Activated T-helper 1 cell treated with anti-CD3 and anti-CD28 coated beads, Interleukin-12 subunit alpha, Interleukin-12 subunit beta, Interleukin-2, Interleukin-4 antibody, amounts not matched to agents 30 ng/mL and 10 ng/mL and 1 ng/mL, durations not matched to agents 14 hours and 24 hours and 36 hours (primary cell): ENCODE measurements at regions not wholly inside any gene's neighbourhood (a gene's known extent, or its start where the extent isn't known, plus 50 kb on each side); places are given as distances from the start of the nearest gene placed in this dataset.

Experiments used
- DNase-seq: peaks from one replicate; pipeline ENCODE4 v3.0.0; 2021; ENCODE audit warnings: low spot score
- H3K27ac Mint-ChIP-seq: one replicate; pipeline ENCODE4 v1.8.0; 2021; ENCODE audit warnings: mild to moderate bottlenecking, mixed read lengths
- H3K27me3 Mint-ChIP-seq: one replicate; pipeline ENCODE4 v1.8.0; 2022; ENCODE audit warnings: mild to moderate bottlenecking, moderate library complexity, mixed read lengths; ENCODE audit not compliant: insufficient read depth
- H3K36me3 Mint-ChIP-seq: one replicate; pipeline ENCODE4 v1.8.0; 2021; ENCODE audit warnings: low read depth, mixed read lengths
- H3K4me1 Mint-ChIP-seq: one replicate; pipeline ENCODE4 v1.8.0; 2021; ENCODE audit warnings: low read depth, mixed read lengths
- H3K4me3 Mint-ChIP-seq: one replicate; pipeline ENCODE4 v1.8.0; 2021; ENCODE audit warnings: mild to moderate bottlenecking, moderate library complexity, mixed read lengths
- H3K9me3 Mint-ChIP-seq: one replicate; pipeline ENCODE4 v1.8.0; 2021; ENCODE audit warnings: mixed read lengths
- intact Hi-C: fragments of 100-400 bp; cut with micrococcal nuclease; formaldehyde crosslinking; loops from one replicate; pipeline ENCODE4 v1.15.1; 2024

DNA sequence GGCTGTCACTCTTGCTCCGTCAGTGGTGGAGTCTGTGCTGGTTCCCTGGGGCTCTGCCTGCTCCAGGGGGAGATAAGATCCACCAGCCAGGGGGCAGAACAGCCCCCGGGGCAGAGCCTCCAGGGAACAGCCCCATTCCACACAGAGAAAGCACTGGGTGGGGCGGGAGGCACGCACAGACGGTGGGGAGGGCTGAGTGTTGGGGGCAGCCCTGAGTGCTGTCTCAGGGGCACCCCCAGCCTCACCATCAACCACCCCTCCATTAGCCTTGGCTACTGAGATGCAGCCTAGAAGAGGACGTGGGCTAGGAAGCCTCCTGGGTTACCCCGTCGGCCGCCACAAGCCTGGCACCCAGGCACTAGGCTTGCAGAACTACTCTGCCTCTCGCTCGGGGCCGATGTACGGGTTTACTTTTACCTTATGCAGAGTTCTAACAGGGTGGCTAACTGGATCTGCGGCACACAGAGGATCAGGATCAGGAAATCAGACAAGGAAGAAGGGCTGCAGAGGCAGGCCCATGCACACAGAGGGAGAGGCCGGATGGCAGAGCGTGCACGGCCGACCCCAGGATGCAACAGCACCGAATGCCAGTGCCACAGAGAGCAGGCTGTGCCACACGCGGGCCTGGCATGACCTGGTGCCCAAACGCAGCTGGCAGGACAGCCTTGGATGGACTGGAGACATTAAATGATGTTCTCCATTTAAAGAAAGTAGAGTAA, 140.5 kb downstream of the CTTN start:
- no peak for DNase-seq
- no peaks in the 10 kb centered on the region for H3K4me1 Mint-ChIP-seq
- intact Hi-C loops: no loop called here
- no peak overlapping the region for H3K4me3 Mint-ChIP-seq
- peaks cover 15% of the 10 kb centered on the region for H3K9me3 Mint-ChIP-seq
- H3K27ac Mint-ChIP-seq: no peak overlapping the region
- H3K36me3 Mint-ChIP-seq: no peaks in the 10 kb centered on the region
- no peaks in the 10 kb centered on the region for H3K27me3 Mint-ChIP-seq

GRCh38 chr11:70539360-70540095, 141.2 kb downstream of the CTTN start:
- H3K4me3 Mint-ChIP-seq: no peak overlapping the region

GRCh38 chr11:70540196-70540595, 141.9 kb downstream of the CTTN start:
- Mint-ChIP-seq H3K36me3 (no peaks in the 10 kb centered on the region), H3K4me1 (no peaks in the 10 kb centered on the region), H3K9me3 (peaks cover 3% of the 10 kb centered on the region), H3K27ac (no peak overlapping the region), H3K27me3 (no peaks in the 10 kb centered on the region), H3K4me3 (no peak overlapping the region)
- intact Hi-C loops: no loop called here
- DNase-seq: no peak

More at GRCh38 chr11:70539360-70540095, 141.2 kb downstream of the CTTN start:
- intact Hi-C loops: no loop called here
- DNase-seq: no peak
- no peaks in the 10 kb centered on the region for H3K27me3 Mint-ChIP-seq
- no peak overlapping the region for H3K27ac Mint-ChIP-seq
- H3K36me3 Mint-ChIP-seq: no peaks in the 10 kb centered on the region
- H3K9me3 Mint-ChIP-seq: peaks cover 7% of the 10 kb centered on the region
- H3K4me1 Mint-ChIP-seq: no peaks in the 10 kb centered on the region

DNA sequence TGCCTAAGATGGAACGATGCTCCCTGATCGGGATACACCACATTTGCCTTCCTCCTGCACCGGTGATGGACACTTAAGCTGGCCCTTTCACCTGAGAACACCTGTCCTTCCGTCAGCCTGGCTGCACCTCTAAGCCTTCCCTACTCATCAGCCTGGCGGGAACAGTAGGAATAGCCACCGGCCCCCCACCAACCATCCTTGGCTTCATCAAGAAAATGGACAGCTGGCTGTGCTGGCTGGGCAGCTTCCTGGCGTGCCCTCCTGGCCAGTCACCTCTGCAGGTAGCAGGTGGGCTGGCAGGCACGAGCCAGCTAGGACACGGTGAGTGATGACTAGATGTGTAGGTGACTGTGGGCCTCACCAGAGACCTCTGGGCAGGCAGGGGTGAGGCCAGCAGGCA, 142.8 kb downstream of the CTTN start:
- Mint-ChIP-seq H3K27me3 (no peaks in the 10 kb centered on the region), H3K4me1 (no peaks in the 10 kb centered on the region), H3K36me3 (no peaks in the 10 kb centered on the region), H3K4me3 (no peak overlapping the region), H3K9me3 (no peaks in the 10 kb centered on the region), H3K27ac (no peak overlapping the region)
- intact Hi-C loops: no loop called here
- no peak for DNase-seq

- Mint-ChIP-seq H3K4me1 (no peaks in the 10 kb centered on the region), H3K36me3 (no peaks in the 10 kb centered on the region), H3K4me3 (no peak overlapping the region), H3K27ac (no peak overlapping the region), H3K27me3 (no peaks in the 10 kb centered on the region), H3K9me3 (no peaks in the 10 kb centered on the region)
- DNase-seq: no peak
- intact Hi-C loops: no loop called here
These were observed 143.4 kb downstream of the CTTN start for GRCh38 chr11:70541699-70542098.

- Mint-ChIP-seq H3K9me3 (no peaks in the 10 kb centered on the region), H3K4me3 (no peak overlapping the region), H3K4me1 (no peaks in the 10 kb centered on the region), H3K27me3 (no peaks in the 10 kb centered on the region), H3K27ac (no peak overlapping the region), H3K36me3 (no peaks in the 10 kb centered on the region)
- DNase-seq: no peak
- intact Hi-C loops: no loop called here
These were observed 144.1 kb downstream of the CTTN start for GRCh38 chr11:70542406-70542805.

DNA sequence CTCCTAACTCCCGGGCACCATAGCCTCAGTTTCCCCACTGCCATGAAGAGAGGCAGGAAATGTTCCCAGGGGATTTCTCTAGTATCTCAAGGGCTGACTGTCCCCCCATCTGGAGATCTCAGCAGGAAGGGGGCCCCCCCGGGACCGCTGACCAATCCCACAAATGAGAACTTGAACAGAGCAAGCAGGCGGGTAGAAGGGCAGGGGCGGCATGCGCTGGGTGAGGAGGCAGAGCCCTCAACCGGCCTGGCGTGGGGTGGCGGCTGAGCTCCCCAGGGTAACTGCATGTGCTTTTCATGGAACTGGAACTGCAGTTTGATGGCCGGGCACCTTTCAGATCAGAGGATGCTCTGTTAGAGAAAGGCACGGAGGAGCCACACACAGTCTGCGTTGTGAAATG, 144.5 kb downstream of the CTTN start:
- no peak for DNase-seq
- Mint-ChIP-seq H3K4me3 (no peak overlapping the region), H3K27ac (no peak overlapping the region), H3K4me1 (no peaks in the 10 kb centered on the region), H3K36me3 (no peaks in the 10 kb centered on the region), H3K9me3 (no peaks in the 10 kb centered on the region), H3K27me3 (no peaks in the 10 kb centered on the region)
- intact Hi-C loops: no loop called here

- Mint-ChIP-seq H3K9me3 (no peaks in the 10 kb centered on the region), H3K4me1 (no peaks in the 10 kb centered on the region), H3K27ac (no peak overlapping the region), H3K4me3 (no peak overlapping the region), H3K36me3 (no peaks in the 10 kb centered on the region), H3K27me3 (no peaks in the 10 kb centered on the region)
- DNase-seq: no peak
- intact Hi-C loops: no loop called here
These were observed 145.3 kb downstream of the CTTN start for GRCh38 chr11:70543611-70544010.

DNA sequence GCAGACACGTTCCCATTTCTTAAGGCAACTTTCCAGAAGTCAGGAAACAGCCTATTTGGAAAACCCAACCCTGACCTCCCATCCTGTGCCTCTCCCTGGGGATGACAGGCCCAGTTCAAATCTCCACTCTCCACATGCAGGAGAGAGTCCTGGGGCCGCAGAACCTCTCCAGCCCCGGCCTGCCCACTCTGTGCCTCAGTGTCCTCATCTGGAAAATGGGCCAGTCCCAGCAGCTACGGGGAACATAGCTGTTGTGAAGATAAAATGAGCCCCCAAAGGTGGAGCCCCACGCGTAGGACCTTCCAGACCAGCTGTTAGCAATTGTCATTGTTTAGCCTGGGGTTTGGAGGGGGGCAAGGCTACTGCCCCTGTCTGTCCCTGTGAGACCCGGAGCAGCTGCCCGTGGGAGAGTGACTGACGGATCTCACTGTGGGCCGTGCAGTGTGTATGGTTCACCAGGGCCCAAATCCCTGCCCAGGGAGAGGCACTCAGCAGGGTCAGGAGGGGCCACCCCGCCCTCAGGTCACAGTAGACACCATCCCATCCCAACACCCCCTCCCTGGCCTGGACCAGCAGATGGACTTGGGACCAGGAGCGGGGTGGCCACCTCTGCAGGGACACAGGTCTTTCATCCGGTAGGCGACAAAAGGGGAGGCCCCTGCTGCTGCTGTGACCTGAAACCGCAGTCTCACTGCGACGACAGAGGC, 145.9 kb downstream of the CTTN start:
- H3K27ac Mint-ChIP-seq: no peak overlapping the region
- no peaks in the 10 kb centered on the region for H3K27me3 Mint-ChIP-seq
- DNase-seq: no peak
- intact Hi-C loops: no loop called here
- no peak overlapping the region for H3K4me3 Mint-ChIP-seq
- no peaks in the 10 kb centered on the region for H3K4me1 Mint-ChIP-seq
- no peaks in the 10 kb centered on the region for H3K36me3 Mint-ChIP-seq
- H3K9me3 Mint-ChIP-seq: no peaks in the 10 kb centered on the region

DNA sequence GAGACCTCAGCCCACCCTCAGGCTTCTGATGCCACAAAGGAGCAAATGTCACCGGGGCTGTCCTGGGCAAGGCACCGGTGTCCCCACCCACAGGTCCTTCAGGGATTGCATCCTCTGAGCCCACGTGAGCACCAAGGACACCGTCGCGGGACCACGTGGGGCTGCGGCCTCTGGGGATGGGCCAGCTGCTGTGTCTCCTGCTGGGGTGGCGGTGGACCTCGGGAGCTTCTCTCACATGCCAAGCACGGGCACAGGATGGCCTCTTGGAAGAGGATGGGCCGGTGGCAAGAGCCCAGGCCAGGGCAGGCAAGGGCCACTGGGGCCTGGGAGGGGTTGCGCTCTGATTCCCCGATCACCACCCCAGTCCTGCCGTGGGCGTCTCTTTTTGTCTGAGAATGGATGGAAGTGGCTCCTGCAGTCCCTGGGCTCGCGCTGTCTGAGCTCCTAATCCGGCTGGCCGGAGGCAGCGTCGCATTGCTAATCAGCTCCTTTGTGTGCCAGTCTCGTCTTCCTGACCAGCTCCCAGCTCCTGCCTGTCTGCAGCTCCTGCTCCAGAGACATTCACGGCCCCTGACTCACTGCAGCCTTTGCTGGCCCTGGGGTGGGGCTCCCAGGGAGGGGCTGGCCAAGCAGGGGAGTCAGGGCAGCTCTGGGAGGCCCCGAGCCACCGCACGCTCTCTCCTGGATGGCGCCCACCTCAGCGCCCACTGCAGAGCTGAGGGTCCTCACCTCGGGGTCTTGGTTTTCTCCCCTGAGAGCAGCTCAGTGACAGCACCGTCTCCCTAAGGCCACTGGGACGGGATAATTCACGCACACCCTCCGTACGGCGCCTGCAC, 146.7 kb downstream of the CTTN start:
- intact Hi-C loops: no loop called here
- H3K4me1 Mint-ChIP-seq: no peaks in the 10 kb centered on the region
- no peaks in the 10 kb centered on the region for H3K36me3 Mint-ChIP-seq
- no peak overlapping the region for H3K27ac Mint-ChIP-seq
- H3K9me3 Mint-ChIP-seq: no peaks in the 10 kb centered on the region
- H3K27me3 Mint-ChIP-seq: no peaks in the 10 kb centered on the region
- no peak for DNase-seq
- no peak overlapping the region for H3K4me3 Mint-ChIP-seq

- Mint-ChIP-seq H3K36me3 (no peaks in the 10 kb centered on the region), H3K27me3 (no peaks in the 10 kb centered on the region), H3K4me3 (no peak overlapping the region), H3K9me3 (no peaks in the 10 kb centered on the region), H3K4me1 (no peaks in the 10 kb centered on the region), H3K27ac (no peak overlapping the region)
- intact Hi-C loops: no loop called here
- DNase-seq: no peak
These were observed 147.2 kb downstream of the CTTN start for GRCh38 chr11:70545610-70545912.

DNA sequence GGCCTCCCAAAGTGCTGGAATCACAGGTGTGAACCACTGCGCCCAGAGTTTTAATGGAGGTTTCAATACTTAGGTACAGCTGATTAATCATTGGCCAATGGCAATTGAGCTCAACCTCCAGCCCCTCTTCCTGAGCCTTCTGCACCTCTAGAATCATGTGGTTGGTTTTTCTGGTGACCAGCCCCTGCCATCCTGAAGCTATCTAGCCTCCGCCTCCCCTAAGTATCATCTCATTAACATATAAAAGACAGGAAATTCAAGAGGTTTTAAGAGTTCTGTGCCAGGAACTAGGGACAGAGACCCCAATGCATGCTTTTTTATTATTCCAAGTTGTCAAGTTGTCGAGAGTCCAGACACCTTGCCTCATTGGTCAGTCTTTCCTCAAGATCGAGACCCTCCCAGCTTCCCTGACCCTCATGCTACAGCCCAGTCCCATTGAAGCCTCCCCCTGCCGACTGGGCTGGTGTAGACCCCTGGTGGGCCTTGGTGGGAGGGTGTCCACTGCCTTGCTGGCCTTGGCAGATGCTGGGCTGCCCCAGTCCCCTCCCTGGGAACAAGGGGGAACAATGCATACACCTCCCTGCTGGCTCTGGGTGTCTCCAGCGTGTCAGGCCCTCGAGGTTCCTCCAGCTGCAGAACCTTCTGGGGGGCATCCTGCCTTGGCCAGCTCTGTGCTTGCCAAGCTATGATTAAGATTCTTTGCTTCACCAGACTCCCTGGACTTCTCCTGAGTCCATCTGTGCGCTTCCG, 148.0 kb downstream of the CTTN start:
- intact Hi-C loops: no loop called here
- no peaks in the 10 kb centered on the region for H3K4me1 Mint-ChIP-seq
- H3K27me3 Mint-ChIP-seq: no peaks in the 10 kb centered on the region
- no peaks in the 10 kb centered on the region for H3K9me3 Mint-ChIP-seq
- H3K4me3 Mint-ChIP-seq: no peak overlapping the region
- no peak for DNase-seq
- H3K36me3 Mint-ChIP-seq: no peaks in the 10 kb centered on the region
- H3K27ac Mint-ChIP-seq: no peak overlapping the region
